ENCODE measurements at regions not wholly inside any gene's neighbourhood (a gene's known extent, or its start where the extent isn't known, plus 50 kb on each side); places are given as distances from the start of the nearest gene placed in this dataset.
A peak's percentile ranks its signal among the peaks of the same experiment; 100 is the strongest.

DNA sequence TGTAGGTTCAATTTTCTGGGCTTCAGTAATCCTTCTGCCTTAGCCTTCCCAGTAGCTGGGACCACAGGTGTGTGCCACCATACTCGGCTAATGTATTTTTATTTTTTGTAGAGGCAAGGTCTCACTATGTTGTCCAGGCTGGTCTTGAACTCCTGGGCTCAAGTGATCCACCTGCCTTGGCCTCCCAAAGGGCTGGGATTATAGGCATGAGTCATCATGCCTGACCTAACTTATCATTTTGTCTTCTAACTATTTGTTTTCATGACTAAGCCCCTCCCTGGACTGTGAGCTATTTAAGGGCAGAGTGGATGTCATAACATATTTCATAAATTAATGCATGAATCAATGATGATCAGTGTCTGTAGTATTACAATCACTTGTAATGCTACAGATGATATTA, 56.1 kb upstream of the PIAS1 start:
- no TSS peak for BruUV-seq (replicated peaks)
- intact Hi-C loops (cut with micrococcal nuclease): no loop called here
- ChIA-PET CTCF (interaction anchor here (0.7 to 0.9 kb wide), 2 partner anchors 153 to 158 kb away, joined by 3 read pairs; no protein-coding TSS in a partner anchor), POLR2A (no interaction called here)
- DNase-seq (ENCODE audit: low read depth, low spot score) (no peak), FAIRE-seq (no peak)
- H3K36me3 ChIP-seq (ENCODE audit: control insufficient read depth in 2 of 2, extremely low read depth in 1 of 2, insufficient read depth in 2 of 2, low read length in 2 of 2): no peaks in the 10 kb centered on the region
- dilution Hi-C loops (cut with MboI; ENCODE audit: extremely low pct_ligation_motif_present, low sequenced_read_pairs): no loop called here
- no peak overlapping the region for H2AFZ ChIP-seq (ENCODE audit: low read depth, low read length)
- H4K20me1 ChIP-seq (replicated peaks; ENCODE audit: control insufficient read depth, extremely low read depth, insufficient read depth, low read length): no peaks in the 10 kb centered on the region
- peaks cover 0 to 2% of the 10 kb centered on the region in 2 experiments for H3K27me3 ChIP-seq (ENCODE audit: control insufficient read depth in 2 of 2, insufficient read depth in 2 of 2, low read length in 2 of 2)
- no peak overlapping the region for H3K4me2 ChIP-seq (ENCODE audit: insufficient read depth, low read length)
- no peak overlapping the region for H3K27ac ChIP-seq (ENCODE audit: insufficient read depth, low read depth, low read length)
- TF ChIP-seq, protein P1, sequence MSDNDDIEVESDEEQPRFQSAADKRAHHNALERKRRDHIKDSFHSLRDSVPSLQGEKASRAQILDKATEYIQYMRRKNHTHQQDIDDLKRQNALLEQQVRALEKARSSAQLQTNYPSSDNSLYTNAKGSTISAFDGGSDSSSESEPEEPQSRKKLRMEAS (IDR thresholded peaks at IDR 0.05; ENCODE audit: insufficient read depth, insufficient read length): no peak
- TF ChIP-seq, protein P2, sequence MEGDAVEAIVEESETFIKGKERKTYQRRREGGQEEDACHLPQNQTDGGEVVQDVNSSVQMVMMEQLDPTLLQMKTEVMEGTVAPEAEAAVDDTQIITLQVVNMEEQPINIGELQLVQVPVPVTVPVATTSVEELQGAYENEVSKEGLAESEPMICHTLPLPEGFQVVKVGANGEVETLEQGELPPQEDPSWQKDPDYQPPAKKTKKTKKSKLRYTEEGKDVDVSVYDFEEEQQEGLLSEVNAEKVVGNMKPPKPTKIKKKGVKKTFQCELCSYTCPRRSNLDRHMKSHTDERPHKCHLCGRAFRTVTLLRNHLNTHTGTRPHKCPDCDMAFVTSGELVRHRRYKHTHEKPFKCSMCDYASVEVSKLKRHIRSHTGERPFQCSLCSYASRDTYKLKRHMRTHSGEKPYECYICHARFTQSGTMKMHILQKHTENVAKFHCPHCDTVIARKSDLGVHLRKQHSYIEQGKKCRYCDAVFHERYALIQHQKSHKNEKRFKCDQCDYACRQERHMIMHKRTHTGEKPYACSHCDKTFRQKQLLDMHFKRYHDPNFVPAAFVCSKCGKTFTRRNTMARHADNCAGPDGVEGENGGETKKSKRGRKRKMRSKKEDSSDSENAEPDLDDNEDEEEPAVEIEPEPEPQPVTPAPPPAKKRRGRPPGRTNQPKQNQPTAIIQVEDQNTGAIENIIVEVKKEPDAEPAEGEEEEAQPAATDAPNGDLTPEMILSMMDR (IDR thresholded peaks at IDR 0.05; ENCODE audit: extremely low read depth in 1 of 2, insufficient read depth in 1 of 2, low read depth in 1 of 2, low read length in 2 of 2): no peak
- peak; percentile 20 for TF ChIP-seq JUN (IDR thresholded peaks at IDR 0.05; ENCODE audit: borderline replicate concordance, insufficient read depth, insufficient read length, low read depth)
- TF ChIP-seq GATA2 (IDR thresholded peaks at IDR 0.05; ENCODE audit: insufficient read depth, insufficient read length, low read depth, low read length): no peak
- no peak for TF ChIP-seq EZH2 (IDR thresholded peaks at IDR 0.05; ENCODE audit: borderline replicate concordance, low read depth, low read length, severe bottlenecking)
- TF ChIP-seq MYC (IDR thresholded peaks at IDR 0.05; ENCODE audit: low read depth, low read length): no peak
- no peak for TF ChIP-seq POLR2A (IDR thresholded peaks at IDR 0.05; ENCODE audit: low read depth, low read length)
- no peaks in the 10 kb centered on the region for H3K9me1 ChIP-seq (replicated peaks; ENCODE audit: control insufficient read depth, extremely low read depth, insufficient read depth, low read length)
- H3K79me2 ChIP-seq (ENCODE audit: control insufficient read depth, insufficient read depth, low read length): no peaks in the 10 kb centered on the region
- no peaks in the 10 kb centered on the region for H3K9me3 ChIP-seq (replicated peaks; ENCODE audit: control insufficient read depth, insufficient read depth, low read length)
- no peak overlapping the region for H3K9ac ChIP-seq (replicated peaks; ENCODE audit: extremely low read depth, insufficient read depth, low read length)
- no peak overlapping the region for H3K4me3 ChIP-seq (replicated peaks in 1 of 3; ENCODE audit: insufficient read depth in 1 of 3, low read depth in 1 of 3, low read length in 3 of 3)
- H3K4me1 ChIP-seq (ENCODE audit: control insufficient read depth, extremely low read depth, insufficient read depth, low read length): no peaks in the 10 kb centered on the region
